ENCODE measurements at regions not wholly inside any gene's neighbourhood (a gene's known extent, or its start where the extent isn't known, plus 50 kb on each side); places are given as distances from the start of the nearest gene placed in this dataset.
"Not testable (repeated sequence)": the region's sequence is repeated elsewhere in the genome, so short reads cannot be mapped to it uniquely, and the experiment has no call there.

DNA sequence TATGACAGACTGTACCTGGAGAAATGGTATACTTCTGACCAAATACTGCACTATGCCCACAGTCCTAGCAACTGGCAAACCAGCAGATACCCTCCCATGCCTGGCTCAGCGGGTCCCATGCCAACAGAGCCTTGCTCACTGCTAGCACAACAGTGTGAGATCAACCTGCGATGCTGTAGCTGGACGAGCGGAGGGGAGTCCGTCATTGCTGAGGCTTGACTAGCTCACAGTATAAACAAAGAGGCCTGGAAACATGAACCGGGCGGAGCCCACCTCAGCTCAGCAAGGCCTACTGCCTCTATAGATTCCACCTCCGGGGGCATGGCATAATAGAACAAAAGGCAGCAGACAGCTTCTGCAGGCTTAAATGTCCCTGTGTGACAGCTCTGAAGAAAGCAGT, 93.2 kb upstream of the CAB39 start:
- H3K36me3 ChIP-seq (ENCODE audit: control insufficient read depth in 2 of 3, insufficient read depth in 3 of 3, low read length in 3 of 3): no peaks in the 10 kb centered on the region
- Mint-ChIP-seq H3K4me3 (no peak overlapping the region), H3K27ac (no peak overlapping the region), H3K27me3 (no peaks in the 10 kb centered on the region), H3K4me1 (peaks cover 4 to 39% (median 9%) of the 10 kb centered on the region in 7 donors), H3K36me3 (peaks cover 0 to 41% (median 0%) of the 10 kb centered on the region in 5 donors), H3K9me3 (peaks cover 0 to 15% (median 0%) of the 10 kb centered on the region in 11 donors)
- no peak for ATAC-seq
- CTCF ChIA-PET: no interaction called here
- POLR2A ChIA-PET: no interaction called here
- no peak for DNase-seq
- H3K27me3 ChIP-seq (ENCODE audit: control insufficient read depth in 2 of 2, insufficient read depth in 2 of 2, low read length in 2 of 2): no peaks in the 10 kb centered on the region
- H3K9me3 ChIP-seq (ENCODE audit: control insufficient read depth in 2 of 3, low read length in 3 of 3): no peaks in the 10 kb centered on the region
- H3K4me1 ChIP-seq (ENCODE audit: control insufficient read depth in 2 of 2, insufficient read depth in 2 of 2, low read length in 2 of 2): no peaks in the 10 kb centered on the region
- intact Hi-C loops (cut with micrococcal nuclease): loop anchor here in 1 of 2 donors (5.0 to 10.0 kb wide), 2 partner anchors 93 to 445 kb away; partner anchors contain the start of gene CAB39
- H3K4me3 ChIP-seq (ENCODE audit: low read length): no peak overlapping the region
- H3K27ac ChIP-seq (ENCODE audit: low read depth, low read length): no peak overlapping the region

GRCh38 chr2:230625220-230625619, 87.4 kb upstream of the CAB39 start:
- H3K27me3 Mint-ChIP-seq; H3K27me3 ChIP-seq (ENCODE audit: control insufficient read depth in 2 of 2, insufficient read depth in 2 of 2, low read length in 2 of 2); intact Hi-C loops (cut with micrococcal nuclease); H3K4me3 ChIP-seq (ENCODE audit: low read length); DNase-seq; H3K27ac ChIP-seq (ENCODE audit: low read depth, low read length); CTCF ChIA-PET; POLR2A ChIA-PET; H3K36me3 ChIP-seq (ENCODE audit: control insufficient read depth in 2 of 3, insufficient read depth in 3 of 3, low read length in 3 of 3); ATAC-seq; H3K4me3 Mint-ChIP-seq; H3K9me3 ChIP-seq (ENCODE audit: control insufficient read depth in 2 of 3, low read length in 3 of 3); H3K4me1 ChIP-seq (ENCODE audit: control insufficient read depth in 2 of 2, insufficient read depth in 2 of 2, low read length in 2 of 2): not testable (repeated sequence)
- Mint-ChIP-seq H3K27ac (peak overlapping the region in 1 of 9 donors; percentile 10), H3K4me1 (peaks cover 14 to 30% (median 22%) of the 10 kb centered on the region in 7 donors), H3K9me3 (peaks cover 0 to 24% (median 0%) of the 10 kb centered on the region in 11 donors), H3K36me3 (peaks cover 0 to 44% (median 0%) of the 10 kb centered on the region in 5 donors)

DNA sequence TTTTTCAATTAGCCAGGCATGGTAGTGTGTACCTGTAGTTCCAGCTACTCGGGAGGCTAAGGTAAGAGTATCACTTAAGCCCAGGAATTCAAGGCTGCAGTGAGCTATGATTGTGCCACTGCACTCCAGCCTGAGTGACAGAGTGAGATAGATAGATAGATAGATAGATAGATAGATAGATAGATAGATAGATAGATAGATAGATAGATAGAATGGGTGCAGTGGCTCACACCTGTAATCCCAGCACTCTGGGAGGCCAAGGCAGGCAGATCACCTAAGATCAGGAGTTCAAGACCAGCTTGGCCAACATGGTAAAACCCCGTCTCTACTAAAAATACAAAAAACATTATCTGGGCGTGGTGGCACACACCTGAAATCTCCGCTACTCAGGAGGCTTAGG, 85.6 kb upstream of the CAB39 start:
- intact Hi-C loops (cut with micrococcal nuclease); H3K4me3 ChIP-seq (ENCODE audit: low read length); ATAC-seq; H3K27ac ChIP-seq (ENCODE audit: low read depth, low read length); H3K27me3 ChIP-seq (ENCODE audit: control insufficient read depth in 2 of 2, insufficient read depth in 2 of 2, low read length in 2 of 2); DNase-seq; H3K27me3 Mint-ChIP-seq; H3K4me1 ChIP-seq (ENCODE audit: control insufficient read depth in 2 of 2, insufficient read depth in 2 of 2, low read length in 2 of 2); H3K9me3 ChIP-seq (ENCODE audit: control insufficient read depth in 2 of 3, low read length in 3 of 3); H3K36me3 ChIP-seq (ENCODE audit: control insufficient read depth in 2 of 3, insufficient read depth in 3 of 3, low read length in 3 of 3): not testable (repeated sequence)
- Mint-ChIP-seq H3K4me3 (peak overlapping the region in 1 of 10 donors; percentile 5), H3K9me3 (peaks cover 0 to 18% (median 0%) of the 10 kb centered on the region in 11 donors), H3K4me1 (peaks cover 14 to 25% (median 21%) of the 10 kb centered on the region in 7 donors), H3K27ac (peak overlapping the region in 2 of 9 donors; percentile 32 to 33), H3K36me3 (peaks cover 0 to 31% (median 0%) of the 10 kb centered on the region in 5 donors)
- CTCF ChIA-PET: interaction anchor here (0.6 kb wide), 1 partner anchor 18 kb away, joined by 5 read pairs; no protein-coding TSS in a partner anchor
- POLR2A ChIA-PET: interaction anchor here (0.7 kb wide), 1 partner anchor 270 kb away, joined by 3 read pairs; no protein-coding TSS in a partner anchor

DNA sequence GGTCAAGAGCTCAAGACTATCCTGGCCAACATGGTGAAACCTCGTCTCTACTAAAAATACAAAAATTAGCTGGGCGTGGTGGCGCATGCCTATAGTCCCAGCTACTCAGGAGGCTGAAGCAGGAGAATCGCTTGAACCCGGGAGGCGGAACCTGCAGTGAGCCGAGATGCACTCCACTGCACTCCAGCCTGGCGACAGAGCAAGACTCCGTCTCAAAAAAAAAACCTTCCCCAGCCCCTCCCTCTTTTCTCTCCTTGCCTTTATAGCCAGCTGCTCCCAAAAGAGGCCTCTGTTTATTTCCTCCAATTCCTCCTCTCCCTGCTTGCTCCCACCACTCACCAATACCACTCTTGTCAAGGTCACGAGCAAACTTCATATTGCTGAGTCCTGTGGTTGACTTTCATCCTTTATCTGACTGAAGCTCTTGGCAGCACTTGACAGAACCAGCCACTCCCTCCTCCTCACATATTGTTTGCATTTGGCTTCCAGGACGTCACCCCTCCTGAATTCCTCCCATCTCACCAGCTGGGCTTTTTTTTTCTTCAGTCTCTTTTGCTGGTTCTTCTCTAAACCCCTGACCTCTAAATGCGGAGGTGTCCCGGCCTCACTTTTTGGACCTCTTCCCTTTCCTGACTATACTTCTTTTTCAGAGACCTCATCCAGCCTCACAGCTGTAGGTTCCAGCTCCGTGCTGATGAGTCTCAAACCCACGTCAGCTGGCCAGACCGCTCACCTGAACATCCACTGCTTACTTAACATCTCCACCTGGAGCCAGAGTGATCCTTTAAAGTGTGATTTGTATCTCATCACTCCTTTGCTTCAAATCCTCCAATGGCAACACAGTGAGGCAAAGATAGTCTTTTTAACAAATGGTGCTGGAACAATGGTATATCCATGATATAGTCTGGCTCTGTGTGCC, 84.6 kb upstream of the CAB39 start:
- H3K27ac Mint-ChIP-seq: peak overlapping the region in 6 of 9 donors; percentile 8 to 91 (median 28)
- peak overlapping the region in 5 of 10 donors; percentile 4 to 65 (median 36) for H3K4me3 Mint-ChIP-seq
- POLR2A ChIA-PET: no interaction called here
- DNase-seq (peak in 4 of 9 donors; percentile 8 to 29 (median 19)), ATAC-seq (peak; percentile 63)
- H3K4me1 Mint-ChIP-seq: peaks cover 14 to 25% (median 21%) of the 10 kb centered on the region in 7 donors
- peaks cover 0 to 24% (median 0%) of the 10 kb centered on the region in 5 donors for H3K36me3 Mint-ChIP-seq
- no peak overlapping the region for H3K27ac ChIP-seq (ENCODE audit: low read depth, low read length)
- peaks cover 0 to 8% of the 10 kb centered on the region in 2 donors for H3K4me1 ChIP-seq (ENCODE audit: control insufficient read depth in 2 of 2, insufficient read depth in 2 of 2, low read length in 2 of 2)
- H3K36me3 ChIP-seq (ENCODE audit: control insufficient read depth in 2 of 3, insufficient read depth in 3 of 3, low read length in 3 of 3): no peaks in the 10 kb centered on the region
- H3K9me3 ChIP-seq (ENCODE audit: control insufficient read depth in 2 of 3, low read length in 3 of 3): no peaks in the 10 kb centered on the region
- H3K9me3 Mint-ChIP-seq: peaks cover 0 to 15% (median 0%) of the 10 kb centered on the region in 11 donors
- intact Hi-C loops (cut with micrococcal nuclease): no loop called here
- no peaks in the 10 kb centered on the region for H3K27me3 ChIP-seq (ENCODE audit: control insufficient read depth in 2 of 2, insufficient read depth in 2 of 2, low read length in 2 of 2)
- no peak overlapping the region for H3K4me3 ChIP-seq (ENCODE audit: low read length)
- H3K27me3 Mint-ChIP-seq: no peaks in the 10 kb centered on the region
- CTCF ChIA-PET: interaction anchor here (0.6 kb wide), 1 partner anchor 17 kb away, joined by 5 read pairs; no protein-coding TSS in a partner anchor

GRCh38 chr2:230631470-230631869, 81.2 kb upstream of the CAB39 start:
- peaks cover 16 to 28% (median 22%) of the 10 kb centered on the region in 7 donors for H3K4me1 Mint-ChIP-seq
- DNase-seq: no peak
- H3K4me3 Mint-ChIP-seq: no peak overlapping the region
- Histone ChIP-seq H3K27me3 (ENCODE audit: control insufficient read depth in 2 of 2, insufficient read depth in 2 of 2, low read length in 2 of 2) (no peaks in the 10 kb centered on the region), H3K9me3 (ENCODE audit: control insufficient read depth in 2 of 3, low read length in 3 of 3) (no peaks in the 10 kb centered on the region), H3K36me3 (ENCODE audit: control insufficient read depth in 2 of 3, insufficient read depth in 3 of 3, low read length in 3 of 3) (no peaks in the 10 kb centered on the region), H3K27ac (ENCODE audit: low read depth, low read length) (no peak overlapping the region), H3K4me3 (ENCODE audit: low read length) (no peak overlapping the region), H3K4me1 (ENCODE audit: control insufficient read depth in 2 of 2, insufficient read depth in 2 of 2, low read length in 2 of 2) (peaks cover 0 to 8% of the 10 kb centered on the region in 2 donors)
- no peaks in the 10 kb centered on the region for H3K27me3 Mint-ChIP-seq
- H3K27ac Mint-ChIP-seq: no peak overlapping the region
- intact Hi-C loops (cut with micrococcal nuclease): loop anchor here in 1 of 2 donors (10.0 kb wide), 1 partner anchor 707 kb away; the partner anchor contains the start of genes FBXO36 and TRIP12
- CTCF ChIA-PET: interaction anchor here (1.1 kb wide), 1 partner anchor 123 kb away, joined by 3 read pairs; no protein-coding TSS in a partner anchor
- no peak for ATAC-seq
- H3K36me3 Mint-ChIP-seq: peaks cover 0 to 3% (median 0%) of the 10 kb centered on the region in 5 donors
- H3K9me3 Mint-ChIP-seq: no peaks in the 10 kb centered on the region
- POLR2A ChIA-PET: no interaction called here

GRCh38 chr2:230634146-230634545, 78.5 kb upstream of the CAB39 start:
- H3K27me3 ChIP-seq (ENCODE audit: control insufficient read depth in 2 of 2, insufficient read depth in 2 of 2, low read length in 2 of 2): no peaks in the 10 kb centered on the region
- peak overlapping the region in 1 of 9 donors; percentile 42 for H3K27ac Mint-ChIP-seq
- CTCF ChIA-PET: no interaction called here
- intact Hi-C loops (cut with micrococcal nuclease): loop anchor here in 1 of 2 donors (10.0 kb wide), 1 partner anchor 709 kb away; the partner anchor contains the start of genes FBXO36 and TRIP12
- no peaks in the 10 kb centered on the region for H3K9me3 Mint-ChIP-seq
- no peak overlapping the region for H3K4me3 ChIP-seq (ENCODE audit: low read length)
- H3K4me1 ChIP-seq (ENCODE audit: control insufficient read depth in 2 of 2, insufficient read depth in 2 of 2, low read length in 2 of 2): no peaks in the 10 kb centered on the region
- H3K27me3 Mint-ChIP-seq: no peaks in the 10 kb centered on the region
- peaks cover 0 to 1% (median 0%) of the 10 kb centered on the region in 5 donors for H3K36me3 Mint-ChIP-seq
- H3K4me3 Mint-ChIP-seq: no peak overlapping the region
- POLR2A ChIA-PET: no interaction called here
- H3K4me1 Mint-ChIP-seq: peaks cover 0 to 21% (median 10%) of the 10 kb centered on the region in 7 donors
- no peaks in the 10 kb centered on the region for H3K36me3 ChIP-seq (ENCODE audit: control insufficient read depth in 2 of 3, insufficient read depth in 3 of 3, low read length in 3 of 3)
- no peak for ATAC-seq
- DNase-seq: no peak
- H3K9me3 ChIP-seq (ENCODE audit: control insufficient read depth in 2 of 3, low read length in 3 of 3): no peaks in the 10 kb centered on the region
- no peak overlapping the region for H3K27ac ChIP-seq (ENCODE audit: low read depth, low read length)

Measured in naive thymus-derived CD4-positive, alpha-beta T cell (primary cell).